ENCODE measurements at regions not wholly inside any gene's neighbourhood (a gene's known extent, or its start where the extent isn't known, plus 50 kb on each side); places are given as distances from the start of the nearest gene placed in this dataset.

- DNase-seq (ENCODE audit: low spot score): no peak
- TF ChIP-seq, protein P1, sequence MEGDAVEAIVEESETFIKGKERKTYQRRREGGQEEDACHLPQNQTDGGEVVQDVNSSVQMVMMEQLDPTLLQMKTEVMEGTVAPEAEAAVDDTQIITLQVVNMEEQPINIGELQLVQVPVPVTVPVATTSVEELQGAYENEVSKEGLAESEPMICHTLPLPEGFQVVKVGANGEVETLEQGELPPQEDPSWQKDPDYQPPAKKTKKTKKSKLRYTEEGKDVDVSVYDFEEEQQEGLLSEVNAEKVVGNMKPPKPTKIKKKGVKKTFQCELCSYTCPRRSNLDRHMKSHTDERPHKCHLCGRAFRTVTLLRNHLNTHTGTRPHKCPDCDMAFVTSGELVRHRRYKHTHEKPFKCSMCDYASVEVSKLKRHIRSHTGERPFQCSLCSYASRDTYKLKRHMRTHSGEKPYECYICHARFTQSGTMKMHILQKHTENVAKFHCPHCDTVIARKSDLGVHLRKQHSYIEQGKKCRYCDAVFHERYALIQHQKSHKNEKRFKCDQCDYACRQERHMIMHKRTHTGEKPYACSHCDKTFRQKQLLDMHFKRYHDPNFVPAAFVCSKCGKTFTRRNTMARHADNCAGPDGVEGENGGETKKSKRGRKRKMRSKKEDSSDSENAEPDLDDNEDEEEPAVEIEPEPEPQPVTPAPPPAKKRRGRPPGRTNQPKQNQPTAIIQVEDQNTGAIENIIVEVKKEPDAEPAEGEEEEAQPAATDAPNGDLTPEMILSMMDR (IDR thresholded peaks at IDR 0.05; ENCODE audit: extremely low read depth, missing control alignments): no peak
Measured at GRCh38 chr2:168363347-168364092, 92.6 kb upstream of the CERS6 start.

GRCh38 chr2:168365094-168365621, 90.9 kb upstream of the CERS6 start:
- no peak for DNase-seq (ENCODE audit: low spot score)

GRCh38 chr2:168369031-168369430, 87.0 kb upstream of the CERS6 start:
- TF ChIP-seq, protein P1 (IDR thresholded peaks at IDR 0.05; ENCODE audit: extremely low read depth, missing control alignments): no peak
- DNase-seq (ENCODE audit: low spot score): no peak

More at GRCh38 chr2:168365094-168365621, 90.9 kb upstream of the CERS6 start:
- TF ChIP-seq, protein P1 (IDR thresholded peaks at IDR 0.05; ENCODE audit: extremely low read depth, missing control alignments): no peak

- no peak for DNase-seq (ENCODE audit: low spot score)
- TF ChIP-seq, protein P1 (IDR thresholded peaks at IDR 0.05; ENCODE audit: extremely low read depth, missing control alignments): no peak
Measured at GRCh38 chr2:168371273-168372019, 84.6 kb upstream of the CERS6 start.

GRCh38 chr2:168373468-168373867, 82.6 kb upstream of the CERS6 start:
- TF ChIP-seq, protein P1 (IDR thresholded peaks at IDR 0.05; ENCODE audit: extremely low read depth, missing control alignments): no peak
- no peak for DNase-seq (ENCODE audit: low spot score)

DNA sequence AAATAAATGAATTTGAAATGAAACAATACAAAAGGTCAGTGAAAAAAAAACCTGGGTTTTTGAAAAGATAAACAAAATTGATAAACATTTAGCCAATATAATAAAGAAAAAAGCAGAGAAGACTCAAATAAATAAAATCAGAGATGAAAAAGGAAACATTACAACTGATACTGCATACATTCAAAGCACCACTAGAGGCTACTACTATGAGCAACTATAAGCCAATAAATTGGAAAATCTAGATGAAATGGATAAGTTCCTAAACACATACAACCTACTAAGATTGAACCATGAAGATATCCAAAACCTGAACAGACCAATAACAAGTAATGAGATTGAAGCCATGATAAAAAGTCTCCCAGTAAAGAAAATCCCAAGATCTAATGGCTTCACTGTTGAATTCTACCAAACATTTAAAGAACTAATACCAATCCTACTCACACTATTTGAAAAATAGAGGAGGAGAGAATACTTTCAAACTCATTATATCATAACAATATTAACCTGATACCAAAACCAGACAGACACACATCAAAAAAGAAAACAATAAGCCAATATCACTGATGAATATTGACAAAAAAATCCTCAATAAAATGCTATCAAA, 80.8 kb upstream of the CERS6 start:
- no peak for DNase-seq (ENCODE audit: low spot score)
- TF ChIP-seq, protein P1 (IDR thresholded peaks at IDR 0.05; ENCODE audit: extremely low read depth, missing control alignments): no peak
